ENCODE measurements at regions not wholly inside any gene's neighbourhood (a gene's known extent, or its start where the extent isn't known, plus 50 kb on each side); places are given as distances from the start of the nearest gene placed in this dataset.

GRCh38 chr13:56247692-56248091 is 893.0 kb upstream of the PRR20A start:
- Histone ChIP-seq H3K9me3 (ENCODE audit: control insufficient read depth in 2 of 2, low read length in 2 of 2) (peaks cover 2 to 18% of the 10 kb centered on the region in 2 experiments), H3K27me3 (ENCODE audit: control insufficient read depth, insufficient read depth, low read length) (no peaks in the 10 kb centered on the region), H3K27ac (ENCODE audit: insufficient read depth, low read length, poor library complexity, severe bottlenecking) (no peak overlapping the region), H3K4me1 (ENCODE audit: control insufficient read depth, insufficient read depth, low read length, poor library complexity, severe bottlenecking) (no peaks in the 10 kb centered on the region), H3K4me3 (ENCODE audit: low read depth, low read length) (no peak overlapping the region), H3K36me3 (ENCODE audit: control insufficient read depth, insufficient read depth, low read length) (no peaks in the 10 kb centered on the region)
- H3K27ac Mint-ChIP-seq, result no peak overlapping the region
- H3K27me3 Mint-ChIP-seq, result no peaks in the 10 kb centered on the region
- peaks cover 2 to 45% (median 5%) of the 10 kb centered on the region in 7 donors for H3K9me3 Mint-ChIP-seq
- DNase-seq (no peak), ATAC-seq (ENCODE audit: low read depth in 2 of 2) (no peak)
- H3K36me3 Mint-ChIP-seq, result no peaks in the 10 kb centered on the region
- H3K4me1 Mint-ChIP-seq, result no peaks in the 10 kb centered on the region
- H3K4me3 Mint-ChIP-seq, result no peak overlapping the region

GRCh38 chr13:56271686-56272085 is 869.0 kb upstream of the PRR20A start:
- Histone ChIP-seq H3K4me1 (ENCODE audit: control insufficient read depth, insufficient read depth, low read length, poor library complexity, severe bottlenecking) (no peaks in the 10 kb centered on the region), H3K27ac (ENCODE audit: insufficient read depth, low read length, poor library complexity, severe bottlenecking) (no peak overlapping the region), H3K9me3 (ENCODE audit: control insufficient read depth in 2 of 2, low read length in 2 of 2) (peaks cover 0 to 4% of the 10 kb centered on the region in 2 experiments), H3K4me3 (ENCODE audit: low read depth, low read length) (no peak overlapping the region), H3K27me3 (ENCODE audit: control insufficient read depth, insufficient read depth, low read length) (no peaks in the 10 kb centered on the region), H3K36me3 (ENCODE audit: control insufficient read depth, insufficient read depth, low read length) (no peaks in the 10 kb centered on the region)
- peaks cover 2 to 29% (median 8%) of the 10 kb centered on the region in 7 donors for H3K9me3 Mint-ChIP-seq
- H3K36me3 Mint-ChIP-seq, result no peaks in the 10 kb centered on the region
- H3K27me3 Mint-ChIP-seq, result no peaks in the 10 kb centered on the region
- peaks cover 0 to 4% (median 0%) of the 10 kb centered on the region in 4 donors for H3K4me1 Mint-ChIP-seq
- H3K27ac Mint-ChIP-seq, result no peak overlapping the region
- ATAC-seq (ENCODE audit: low read depth in 2 of 2) (no peak), DNase-seq (no peak)
- H3K4me3 Mint-ChIP-seq, result no peak overlapping the region

GRCh38 chr13:56283262-56283828 is 857.4 kb upstream of the PRR20A start:
- ATAC-seq (ENCODE audit: low read depth in 2 of 2) (no peak), DNase-seq (no peak)
- no peak overlapping the region for H3K4me3 ChIP-seq (ENCODE audit: low read depth, low read length)
- peaks cover 2 to 57% (median 18%) of the 10 kb centered on the region in 7 donors for H3K9me3 Mint-ChIP-seq
- peaks cover under 1 to 6% of the 10 kb centered on the region in 2 experiments for H3K9me3 ChIP-seq (ENCODE audit: control insufficient read depth in 2 of 2, low read length in 2 of 2)
- H3K36me3 Mint-ChIP-seq, result no peaks in the 10 kb centered on the region
- no peaks in the 10 kb centered on the region for H3K4me1 ChIP-seq (ENCODE audit: control insufficient read depth, insufficient read depth, low read length, poor library complexity, severe bottlenecking)
- no peaks in the 10 kb centered on the region for H3K27me3 ChIP-seq (ENCODE audit: control insufficient read depth, insufficient read depth, low read length)
- H3K27ac Mint-ChIP-seq, result no peak overlapping the region
- no peaks in the 10 kb centered on the region for H3K36me3 ChIP-seq (ENCODE audit: control insufficient read depth, insufficient read depth, low read length)
- H3K27me3 Mint-ChIP-seq, result no peaks in the 10 kb centered on the region
- no peaks in the 10 kb centered on the region for H3K4me1 Mint-ChIP-seq
- no peak overlapping the region for H3K4me3 Mint-ChIP-seq
- H3K27ac ChIP-seq (ENCODE audit: insufficient read depth, low read length, poor library complexity, severe bottlenecking), result no peak overlapping the region

GRCh38 chr13:56299650-56300049 is 841.1 kb upstream of the PRR20A start:
- Mint-ChIP-seq H3K27ac (no peak overlapping the region), H3K27me3 (no peaks in the 10 kb centered on the region), H3K4me1 (no peaks in the 10 kb centered on the region), H3K4me3 (no peak overlapping the region), H3K9me3 (peaks cover 0 to 10% (median 3%) of the 10 kb centered on the region in 7 donors), H3K36me3 (no peaks in the 10 kb centered on the region)
- H3K9me3 ChIP-seq (ENCODE audit: control insufficient read depth in 2 of 2, low read length in 2 of 2), result peaks cover 6 to 15% of the 10 kb centered on the region in 2 experiments
- DNase-seq, result no peak
- no peaks in the 10 kb centered on the region for H3K4me1 ChIP-seq (ENCODE audit: control insufficient read depth, insufficient read depth, low read length, poor library complexity, severe bottlenecking)
- no peaks in the 10 kb centered on the region for H3K36me3 ChIP-seq (ENCODE audit: control insufficient read depth, insufficient read depth, low read length)
- H3K27me3 ChIP-seq (ENCODE audit: control insufficient read depth, insufficient read depth, low read length), result no peaks in the 10 kb centered on the region
- no peak overlapping the region for H3K4me3 ChIP-seq (ENCODE audit: low read depth, low read length)
- H3K27ac ChIP-seq (ENCODE audit: insufficient read depth, low read length, poor library complexity, severe bottlenecking), result no peak overlapping the region
- ATAC-seq (ENCODE audit: low read depth in 2 of 2), result no peak

GRCh38 chr13:56314765-56315164 is 826.0 kb upstream of the PRR20A start:
- Histone ChIP-seq H3K4me1 (ENCODE audit: control insufficient read depth, insufficient read depth, low read length, poor library complexity, severe bottlenecking) (no peaks in the 10 kb centered on the region), H3K9me3 (ENCODE audit: control insufficient read depth in 2 of 2, low read length in 2 of 2) (peaks cover 3 to 4% of the 10 kb centered on the region in 2 experiments), H3K27ac (ENCODE audit: insufficient read depth, low read length, poor library complexity, severe bottlenecking) (no peak overlapping the region), H3K4me3 (ENCODE audit: low read depth, low read length) (no peak overlapping the region), H3K36me3 (ENCODE audit: control insufficient read depth, insufficient read depth, low read length) (no peaks in the 10 kb centered on the region), H3K27me3 (ENCODE audit: control insufficient read depth, insufficient read depth, low read length) (no peaks in the 10 kb centered on the region)
- H3K4me3 Mint-ChIP-seq, result no peak overlapping the region
- peaks cover 0 to 34% (median 5%) of the 10 kb centered on the region in 7 donors for H3K9me3 Mint-ChIP-seq
- no peaks in the 10 kb centered on the region for H3K36me3 Mint-ChIP-seq
- no peaks in the 10 kb centered on the region for H3K27me3 Mint-ChIP-seq
- no peaks in the 10 kb centered on the region for H3K4me1 Mint-ChIP-seq
- no peak overlapping the region for H3K27ac Mint-ChIP-seq
- ATAC-seq (ENCODE audit: low read depth in 2 of 2), result no peak
- no peak for DNase-seq

GRCh38 chr13:56317841-56318240 is 822.9 kb upstream of the PRR20A start:
- Histone ChIP-seq H3K27ac (ENCODE audit: insufficient read depth, low read length, poor library complexity, severe bottlenecking) (no peak overlapping the region), H3K4me1 (ENCODE audit: control insufficient read depth, insufficient read depth, low read length, poor library complexity, severe bottlenecking) (no peaks in the 10 kb centered on the region), H3K4me3 (ENCODE audit: low read depth, low read length) (no peak overlapping the region), H3K27me3 (ENCODE audit: control insufficient read depth, insufficient read depth, low read length) (no peaks in the 10 kb centered on the region), H3K36me3 (ENCODE audit: control insufficient read depth, insufficient read depth, low read length) (no peaks in the 10 kb centered on the region), H3K9me3 (ENCODE audit: control insufficient read depth in 2 of 2, low read length in 2 of 2) (peaks cover 3 to 7% of the 10 kb centered on the region in 2 experiments)
- Mint-ChIP-seq H3K4me1 (no peaks in the 10 kb centered on the region), H3K36me3 (no peaks in the 10 kb centered on the region), H3K27me3 (no peaks in the 10 kb centered on the region), H3K4me3 (no peak overlapping the region), H3K27ac (no peak overlapping the region), H3K9me3 (peaks cover 0 to 29% (median 7%) of the 10 kb centered on the region in 7 donors)
- ATAC-seq (ENCODE audit: low read depth in 2 of 2) (no peak), DNase-seq (no peak)

- Histone ChIP-seq H3K4me1 (ENCODE audit: control insufficient read depth, insufficient read depth, low read length, poor library complexity, severe bottlenecking) (no peaks in the 10 kb centered on the region), H3K4me3 (ENCODE audit: low read depth, low read length) (no peak overlapping the region), H3K27me3 (ENCODE audit: control insufficient read depth, insufficient read depth, low read length) (no peaks in the 10 kb centered on the region), H3K27ac (ENCODE audit: insufficient read depth, low read length, poor library complexity, severe bottlenecking) (no peak overlapping the region), H3K9me3 (ENCODE audit: control insufficient read depth in 2 of 2, low read length in 2 of 2) (no peaks in the 10 kb centered on the region), H3K36me3 (ENCODE audit: control insufficient read depth, insufficient read depth, low read length) (no peaks in the 10 kb centered on the region)
- H3K9me3 Mint-ChIP-seq, result peaks cover 0 to 27% (median 8%) of the 10 kb centered on the region in 7 donors
- H3K4me1 Mint-ChIP-seq, result no peaks in the 10 kb centered on the region
- H3K4me3 Mint-ChIP-seq, result no peak overlapping the region
- no peak for ATAC-seq (ENCODE audit: low read depth in 2 of 2)
- no peaks in the 10 kb centered on the region for H3K36me3 Mint-ChIP-seq
- no peak for DNase-seq
- no peak overlapping the region for H3K27ac Mint-ChIP-seq
- H3K27me3 Mint-ChIP-seq, result no peaks in the 10 kb centered on the region
Observed at GRCh38 chr13:56332671-56333070, 808.0 kb upstream of the PRR20A start.

- no peak for ATAC-seq (ENCODE audit: low read depth in 2 of 2)
- H3K9me3 Mint-ChIP-seq, result peaks cover 0 to 26% (median 8%) of the 10 kb centered on the region in 7 donors
- H3K4me3 ChIP-seq (ENCODE audit: low read depth, low read length), result no peak overlapping the region
- H3K27ac ChIP-seq (ENCODE audit: insufficient read depth, low read length, poor library complexity, severe bottlenecking), result no peak overlapping the region
- H3K4me1 ChIP-seq (ENCODE audit: control insufficient read depth, insufficient read depth, low read length, poor library complexity, severe bottlenecking), result no peaks in the 10 kb centered on the region
- H3K36me3 ChIP-seq (ENCODE audit: control insufficient read depth, insufficient read depth, low read length), result no peaks in the 10 kb centered on the region
- H3K4me1 Mint-ChIP-seq, result no peaks in the 10 kb centered on the region
- peaks cover 0 to 7% of the 10 kb centered on the region in 2 experiments for H3K9me3 ChIP-seq (ENCODE audit: control insufficient read depth in 2 of 2, low read length in 2 of 2)
- H3K4me3 Mint-ChIP-seq, result no peak overlapping the region
- DNase-seq, result no peak
- H3K36me3 Mint-ChIP-seq, result no peaks in the 10 kb centered on the region
- no peaks in the 10 kb centered on the region for H3K27me3 ChIP-seq (ENCODE audit: control insufficient read depth, insufficient read depth, low read length)
- no peaks in the 10 kb centered on the region for H3K27me3 Mint-ChIP-seq
- H3K27ac Mint-ChIP-seq, result no peak overlapping the region
Observed at GRCh38 chr13:56335775-56336174, 804.9 kb upstream of the PRR20A start.
